GM18868 (cell line): ENCODE measurements at regions not wholly inside any gene's neighbourhood (a gene's known extent, or its start where the extent isn't known, plus 50 kb on each side); places are given as distances from the start of the nearest gene placed in this dataset.
"Not testable (repeated sequence)": the region's sequence is repeated elsewhere in the genome, so short reads cannot be mapped to it uniquely, and the experiment has no call there.

Experiments used
- ATAC-seq: cut with Tn5 transposase; IDR thresholded peaks from one replicate; pipeline ENCODE4 v1.9.1; 2021; ENCODE audit warnings: mild to moderate bottlenecking, moderate library complexity; ENCODE audit not compliant: unreplicated experiment

- no peak for ATAC-seq
These were observed 111.3 kb upstream of the TCF4 start for GRCh38 chr18:55699233-55699765.

GRCh38 chr18:55696811-55697210, 108.8 kb upstream of the TCF4 start:
- ATAC-seq = no peak

- ATAC-seq = no peak
These were observed 107.1 kb upstream of the TCF4 start for GRCh38 chr18:55695091-55695490.

- ATAC-seq = no peak
These were observed 106.3 kb upstream of the TCF4 start for GRCh38 chr18:55694291-55694690.

GRCh38 chr18:55688030-55688429, 100.0 kb upstream of the TCF4 start:
- no peak for ATAC-seq

GRCh38 chr18:55687106-55687505, 99.1 kb upstream of the TCF4 start:
- ATAC-seq = no peak

GRCh38 chr18:55685638-55686037, 97.6 kb upstream of the TCF4 start:
- ATAC-seq = no peak

GRCh38 chr18:55672574-55673361, 84.8 kb upstream of the TCF4 start:
- ATAC-seq = no peak

GRCh38 chr18:55665506-55665905, 77.5 kb upstream of the TCF4 start:
- ATAC-seq = no peak

- ATAC-seq = not testable (repeated sequence)
These were observed 76.9 kb upstream of the TCF4 start for GRCh38 chr18:55664758-55665400.

- ATAC-seq = no peak
These were observed 75.9 kb upstream of the TCF4 start for GRCh38 chr18:55663891-55664290.

GRCh38 chr18:55658598-55658997, 70.6 kb upstream of the TCF4 start:
- ATAC-seq = no peak

- ATAC-seq = no peak
These were observed 69.8 kb upstream of the TCF4 start for GRCh38 chr18:55657572-55658331.

- no peak for ATAC-seq
These were observed 67.0 kb upstream of the TCF4 start for GRCh38 chr18:55654986-55655385.

- no peak for ATAC-seq
These were observed 63.2 kb upstream of the TCF4 start for GRCh38 chr18:55651236-55651635.

GRCh38 chr18:55650363-55650870, 62.4 kb upstream of the TCF4 start:
- ATAC-seq = no peak

GRCh38 chr18:55647331-55647730, 59.3 kb upstream of the TCF4 start:
- no peak for ATAC-seq

GRCh38 chr18:55642191-55642590, 54.2 kb upstream of the TCF4 start:
- ATAC-seq = no peak

- no peak for ATAC-seq
These were observed 53.5 kb upstream of the TCF4 start for GRCh38 chr18:55641486-55641885.
